ENCODE measurements at regions not wholly inside any gene's neighbourhood (a gene's known extent, or its start where the extent isn't known, plus 50 kb on each side); places are given as distances from the start of the nearest gene placed in this dataset.

GRCh38 chr4:77415689-77416088, 189.9 kb upstream of the CXCL13 start:
- no peaks in the 10 kb centered on the region for H3K27me3 ChIP-seq (ENCODE audit: control insufficient read depth, insufficient read depth)
- H3K27ac ChIP-seq (ENCODE audit: low read length), result no peak overlapping the region
- ATAC-seq (no peak), DNase-seq (no peak)
- no peak overlapping the region for H3K4me3 ChIP-seq (ENCODE audit: low read length)
- intact Hi-C loops (cut with DNase I), result no loop called here
- H3K4me1 ChIP-seq (ENCODE audit: control insufficient read depth, insufficient read depth, low read length), result no peaks in the 10 kb centered on the region
- H3K9me3 ChIP-seq (ENCODE audit: control insufficient read depth, low read length), result no peaks in the 10 kb centered on the region

GRCh38 chr4:77418333-77418732, 187.3 kb upstream of the CXCL13 start:
- DNase-seq (no peak), ATAC-seq (no peak)
- Histone ChIP-seq H3K27ac (ENCODE audit: low read length) (no peak overlapping the region), H3K4me1 (ENCODE audit: control insufficient read depth, insufficient read depth, low read length) (no peaks in the 10 kb centered on the region), H3K27me3 (ENCODE audit: control insufficient read depth, insufficient read depth) (no peaks in the 10 kb centered on the region), H3K9me3 (ENCODE audit: control insufficient read depth, low read length) (no peaks in the 10 kb centered on the region), H3K4me3 (ENCODE audit: low read length) (no peak overlapping the region)
- WGBS, result 56% methylated on average over 1 of the region's 1 CpG
- intact Hi-C loops (cut with DNase I), result no loop called here

- no peak overlapping the region for H3K27ac ChIP-seq (ENCODE audit: low read length)
- intact Hi-C loops (cut with DNase I), result loop anchor here in 2 of 4 donors (5.0 to 10.0 kb wide), 2 partner anchors 46 to 49 kb away; no protein-coding TSS in a partner anchor
- 90% methylated on average over 4 of the region's 4 CpGs for WGBS
- no peak overlapping the region for H3K4me3 ChIP-seq (ENCODE audit: low read length)
- no peak for DNase-seq
- no peaks in the 10 kb centered on the region for H3K9me3 ChIP-seq (ENCODE audit: control insufficient read depth, low read length)
- H3K4me1 ChIP-seq (ENCODE audit: control insufficient read depth, insufficient read depth, low read length), result no peaks in the 10 kb centered on the region
- ATAC-seq, result no peak
- no peaks in the 10 kb centered on the region for H3K27me3 ChIP-seq (ENCODE audit: control insufficient read depth, insufficient read depth)
These were observed 174.8 kb upstream of the CXCL13 start for GRCh38 chr4:77430847-77431246.

DNA sequence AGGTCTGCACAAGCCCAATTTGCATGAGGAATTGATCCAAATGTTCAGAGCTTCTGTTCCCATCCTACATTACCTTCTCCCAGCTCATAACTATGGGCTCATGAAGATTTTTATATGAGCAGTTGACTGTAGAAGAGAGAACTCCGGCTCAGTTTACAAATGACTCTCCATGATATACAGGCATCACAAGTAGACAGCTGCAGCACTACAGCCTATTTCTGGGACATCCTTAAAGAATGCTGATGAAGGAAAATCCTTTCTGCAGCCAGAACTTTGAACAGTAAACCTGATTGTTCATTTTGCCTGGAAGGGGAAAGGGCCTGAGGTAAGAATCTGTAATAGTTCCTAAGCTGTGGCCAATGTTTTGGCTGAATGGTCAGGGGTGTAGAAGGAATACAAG, 174.1 kb upstream of the CXCL13 start:
- WGBS, result 89% methylated on average over 1 of the region's 1 CpG
- no peak overlapping the region for H3K27ac ChIP-seq (ENCODE audit: low read length)
- H3K9me3 ChIP-seq (ENCODE audit: control insufficient read depth, low read length), result no peaks in the 10 kb centered on the region
- no peaks in the 10 kb centered on the region for H3K27me3 ChIP-seq (ENCODE audit: control insufficient read depth, insufficient read depth)
- ATAC-seq (no peak), DNase-seq (no peak)
- H3K4me3 ChIP-seq (ENCODE audit: low read length), result no peak overlapping the region
- intact Hi-C loops (cut with DNase I), result loop anchor here in 2 of 4 donors (5.0 to 10.0 kb wide), 2 partner anchors 47 to 49 kb away; no protein-coding TSS in a partner anchor
- H3K4me1 ChIP-seq (ENCODE audit: control insufficient read depth, insufficient read depth, low read length), result no peaks in the 10 kb centered on the region

DNA sequence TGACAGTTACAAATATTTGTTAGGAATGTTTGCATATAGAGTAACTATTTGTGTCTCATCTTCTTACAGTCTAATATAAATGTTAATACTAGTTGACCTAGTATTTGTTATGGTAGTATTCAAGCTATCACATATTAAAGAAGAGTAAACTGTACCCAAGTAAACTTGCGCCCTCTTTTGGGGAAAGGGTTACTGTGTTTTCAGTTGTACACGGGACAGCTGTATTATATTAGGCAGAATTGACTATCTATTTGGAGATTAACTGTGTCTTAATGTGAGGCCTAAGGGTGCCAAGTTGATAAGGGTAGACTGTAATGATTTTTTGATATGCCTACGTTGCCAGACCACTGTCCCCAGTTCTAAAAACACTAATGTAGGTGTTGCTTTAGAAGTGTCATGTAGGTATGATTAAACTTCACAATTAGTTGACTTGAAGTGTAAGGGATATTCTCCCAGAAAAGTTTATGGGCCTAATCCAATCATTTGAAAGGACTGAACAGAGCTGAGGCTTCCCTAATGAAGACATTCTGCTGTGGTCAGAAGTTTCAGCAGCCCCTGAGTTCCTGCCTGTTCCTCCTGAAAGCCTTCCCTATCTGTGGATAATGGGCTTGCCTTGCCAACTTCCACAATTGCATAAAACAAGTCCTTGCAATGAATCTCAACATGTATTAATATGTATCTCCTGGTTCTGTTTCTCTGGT, 172.8 kb upstream of the CXCL13 start:
- 46% methylated on average over 3 of the region's 3 CpGs for WGBS
- Histone ChIP-seq H3K9me3 (ENCODE audit: control insufficient read depth, low read length) (no peaks in the 10 kb centered on the region), H3K4me3 (ENCODE audit: low read length) (no peak overlapping the region), H3K27ac (ENCODE audit: low read length) (no peak overlapping the region), H3K27me3 (ENCODE audit: control insufficient read depth, insufficient read depth) (no peaks in the 10 kb centered on the region), H3K4me1 (ENCODE audit: control insufficient read depth, insufficient read depth, low read length) (no peaks in the 10 kb centered on the region)
- DNase-seq (no peak), ATAC-seq (peak; percentile 17 to 26)
- intact Hi-C loops (cut with DNase I), result loop anchor here in 2 of 4 donors (5.0 to 10.0 kb wide), 2 partner anchors 48 to 51 kb away; no protein-coding TSS in a partner anchor

- H3K9me3 ChIP-seq (ENCODE audit: control insufficient read depth, low read length), result no peaks in the 10 kb centered on the region
- intact Hi-C loops (cut with DNase I), result loop anchor here in 2 of 4 donors (5.0 to 10.0 kb wide), 2 partner anchors 49 to 51 kb away; no protein-coding TSS in a partner anchor
- no peak overlapping the region for H3K4me3 ChIP-seq (ENCODE audit: low read length)
- no peaks in the 10 kb centered on the region for H3K27me3 ChIP-seq (ENCODE audit: control insufficient read depth, insufficient read depth)
- 2% methylated on average over 2 of the region's 2 CpGs for WGBS
- no peaks in the 10 kb centered on the region for H3K4me1 ChIP-seq (ENCODE audit: control insufficient read depth, insufficient read depth, low read length)
- no peak for DNase-seq
- peak; percentile 83 to 85 for ATAC-seq
- no peak overlapping the region for H3K27ac ChIP-seq (ENCODE audit: low read length)
These were observed 172.2 kb upstream of the CXCL13 start for GRCh38 chr4:77433418-77433733.

- no peak overlapping the region for H3K4me3 ChIP-seq (ENCODE audit: low read length)
- H3K27me3 ChIP-seq (ENCODE audit: control insufficient read depth, insufficient read depth), result no peaks in the 10 kb centered on the region
- H3K9me3 ChIP-seq (ENCODE audit: control insufficient read depth, low read length), result no peaks in the 10 kb centered on the region
- H3K27ac ChIP-seq (ENCODE audit: low read length), result no peak overlapping the region
- H3K4me1 ChIP-seq (ENCODE audit: control insufficient read depth, insufficient read depth, low read length), result no peaks in the 10 kb centered on the region
- 49% methylated on average over 10 of the region's 10 CpGs for WGBS
- ATAC-seq (peak; percentile 43 to 70), DNase-seq (peak; percentile 34 to 90 (median 73))
- intact Hi-C loops (cut with DNase I), result loop anchor here in 2 of 4 donors (5.0 to 10.0 kb wide), 2 partner anchors 50 to 52 kb away; no protein-coding TSS in a partner anchor
These were observed 171.1 kb upstream of the CXCL13 start for GRCh38 chr4:77434299-77435092.

DNA sequence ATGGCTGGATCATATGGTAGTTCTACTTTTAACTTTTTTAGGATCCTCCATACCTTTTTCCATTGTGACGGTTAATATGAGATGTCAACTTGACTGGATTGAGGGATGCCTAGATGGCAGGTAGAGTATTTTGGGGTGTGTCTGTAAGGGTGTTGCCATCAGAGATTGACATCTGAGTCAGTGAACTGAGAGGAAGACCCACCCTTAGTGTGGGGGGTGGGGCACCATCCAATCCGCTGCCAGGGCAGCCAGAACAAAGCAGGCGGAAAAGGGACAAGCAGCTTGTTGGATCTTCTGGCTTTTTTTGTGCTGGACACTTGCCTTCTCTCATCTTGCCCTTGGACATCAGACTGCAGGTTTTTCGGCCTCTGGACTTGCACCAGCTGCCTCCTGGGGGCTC, 168.5 kb upstream of the CXCL13 start:
- no peak overlapping the region for H3K4me3 ChIP-seq (ENCODE audit: low read length)
- no peaks in the 10 kb centered on the region for H3K4me1 ChIP-seq (ENCODE audit: control insufficient read depth, insufficient read depth, low read length)
- no peak overlapping the region for H3K27ac ChIP-seq (ENCODE audit: low read length)
- no peak for ATAC-seq
- no peaks in the 10 kb centered on the region for H3K9me3 ChIP-seq (ENCODE audit: control insufficient read depth, low read length)
- DNase-seq, result no peak
- intact Hi-C loops (cut with DNase I), result loop anchor here in 1 of 4 donors (10.0 kb wide), 1 partner anchor 52 kb away; no protein-coding TSS in a partner anchor
- H3K27me3 ChIP-seq (ENCODE audit: control insufficient read depth, insufficient read depth), result no peaks in the 10 kb centered on the region
- WGBS, result 94% methylated on average over 4 of the region's 4 CpGs

DNA sequence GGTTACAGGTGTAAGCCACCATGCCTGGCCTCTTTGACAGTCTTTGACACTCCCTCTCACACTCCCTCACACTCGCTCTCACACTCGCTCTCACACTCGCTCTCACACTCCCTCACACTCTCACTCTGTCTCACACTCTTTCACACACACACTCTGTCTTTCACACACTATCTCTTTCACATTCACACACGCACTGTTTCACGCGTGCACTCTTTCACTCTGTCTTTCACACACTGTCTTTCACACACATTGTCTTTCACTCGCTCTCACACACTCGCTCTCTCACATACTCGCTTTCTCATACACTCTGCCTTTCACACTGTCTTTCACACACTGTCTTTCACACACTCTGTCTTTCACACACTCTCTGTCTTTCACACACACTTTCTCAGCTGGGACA, 167.1 kb upstream of the CXCL13 start:
- Histone ChIP-seq H3K27ac (ENCODE audit: low read length) (no peak overlapping the region), H3K27me3 (ENCODE audit: control insufficient read depth, insufficient read depth) (no peaks in the 10 kb centered on the region), H3K9me3 (ENCODE audit: control insufficient read depth, low read length) (no peaks in the 10 kb centered on the region), H3K4me3 (ENCODE audit: low read length) (no peak overlapping the region), H3K4me1 (ENCODE audit: control insufficient read depth, insufficient read depth, low read length) (no peaks in the 10 kb centered on the region)
- ATAC-seq (no peak), DNase-seq (no peak)
- 98% methylated on average over 9 of the region's 9 CpGs for WGBS
- intact Hi-C loops (cut with DNase I), result loop anchor here in 1 of 4 donors (10.0 kb wide), 1 partner anchor 54 kb away; no protein-coding TSS in a partner anchor

- Histone ChIP-seq H3K4me3 (ENCODE audit: low read length) (no peak overlapping the region), H3K27me3 (ENCODE audit: control insufficient read depth, insufficient read depth) (no peaks in the 10 kb centered on the region), H3K4me1 (ENCODE audit: control insufficient read depth, insufficient read depth, low read length) (no peaks in the 10 kb centered on the region), H3K9me3 (ENCODE audit: control insufficient read depth, low read length) (no peaks in the 10 kb centered on the region), H3K27ac (ENCODE audit: low read length) (no peak overlapping the region)
- intact Hi-C loops (cut with DNase I), result no loop called here
- peak in 1 of 2 donors; percentile 24 for ATAC-seq
- DNase-seq, result no peak
- 71% methylated on average over 1 of the region's 1 CpG for WGBS
These were observed 161.7 kb upstream of the CXCL13 start for GRCh38 chr4:77443941-77444340.

GRCh38 chr4:77445823-77446222, 159.8 kb upstream of the CXCL13 start:
- no peaks in the 10 kb centered on the region for H3K27me3 ChIP-seq (ENCODE audit: control insufficient read depth, insufficient read depth)
- ATAC-seq (no peak), DNase-seq (no peak)
- H3K4me1 ChIP-seq (ENCODE audit: control insufficient read depth, insufficient read depth, low read length), result no peaks in the 10 kb centered on the region
- H3K9me3 ChIP-seq (ENCODE audit: control insufficient read depth, low read length), result no peaks in the 10 kb centered on the region
- intact Hi-C loops (cut with DNase I), result no loop called here
- no peak overlapping the region for H3K4me3 ChIP-seq (ENCODE audit: low read length)
- no peak overlapping the region for H3K27ac ChIP-seq (ENCODE audit: low read length)

Data from right cardiac atrium (tissue), 5 donors.